SK-N-SH treated with all-trans-retinoic acid at 6 μM for 48 hours (cell line): ENCODE measurements at regions not wholly inside any gene's neighbourhood (a gene's known extent, or its start where the extent isn't known, plus 50 kb on each side); places are given as distances from the start of the nearest gene placed in this dataset.

Source experiments
- ATAC-seq: fragments of 200-7000 bp; cut with Tn5 transposase; 3 replicates; pipeline ENCODE4 v1.9.1; 2020; ENCODE audit warnings: mild to moderate bottlenecking, moderate library complexity
- ARNTL ChIP-seq: fragments of 450-650 bp; formaldehyde crosslinking; IDR thresholded peaks from 2 replicates; pipeline ENCODE4 v1.5.0; 2020; ENCODE audit warnings: low read depth, mild to moderate bottlenecking, moderate library complexity, borderline replicate concordance
- BACH2 ChIP-seq: fragments of 250-450 bp; sonication (Bioruptor Pico); IDR thresholded peaks from 2 replicates; pipeline ENCODE4 v1.9.0; 2021; ENCODE audit warnings: mild to moderate bottlenecking, borderline replicate concordance
- CSRNP3 ChIP-seq: fragments of 250-450 bp; sonication (Bioruptor Pico); IDR thresholded peaks from 2 replicates; pipeline ENCODE4 v1.5.1; 2021; ENCODE audit warnings: mild to moderate bottlenecking, moderate library complexity
- GLIS3 ChIP-seq: fragments of 250-450 bp; sonication (Bioruptor Pico); IDR thresholded peaks from 2 replicates; pipeline ENCODE4 v1.5.0; 2020; ENCODE audit warnings: mild to moderate bottlenecking, moderate library complexity
- ISL1 ChIP-seq: fragments of 250-450 bp; sonication (Bioruptor Pico); IDR thresholded peaks from 2 replicates; pipeline ENCODE4 v2.1.2; 2022; ENCODE audit warnings: mild to moderate bottlenecking, moderate library complexity
- OSR1 ChIP-seq: fragments of 250-450 bp; sonication (Bioruptor Pico); IDR thresholded peaks from 2 replicates; pipeline ENCODE4 v1.8.0; 2022; ENCODE audit warnings: moderate library complexity, mild to moderate bottlenecking, inconsistent platforms
- PATZ1 ChIP-seq: fragments of 250-450 bp; sonication (Bioruptor Pico); IDR thresholded peaks from 2 replicates; pipeline ENCODE4 v1.8.0; 2020; ENCODE audit warnings: mild to moderate bottlenecking, moderate library complexity, borderline replicate concordance
- POU6F1 ChIP-seq: fragments of 250-450 bp; sonication (Bioruptor Pico); IDR thresholded peaks from 2 replicates; pipeline ENCODE4 v1.8.0; 2021; ENCODE audit warnings: low read depth, mild to moderate bottlenecking, moderate library complexity, borderline replicate concordance
- RARB ChIP-seq: fragments of 250-450 bp; sonication (Bioruptor Pico); IDR thresholded peaks from 2 replicates; pipeline ENCODE4 v1.8.0; 2021; ENCODE audit warnings: mild to moderate bottlenecking, moderate library complexity
- SNAI2 ChIP-seq: fragments of 250-450 bp; sonication (Bioruptor Pico); IDR thresholded peaks from 2 replicates; pipeline ENCODE4 v1.5.0; 2020; ENCODE audit warnings: mild to moderate bottlenecking, moderate library complexity
- TCF4 ChIP-seq: fragments of 250-450 bp; sonication (Bioruptor Pico); IDR thresholded peaks from 2 replicates; pipeline ENCODE4 v1.8.0; 2021; ENCODE audit warnings: mild to moderate bottlenecking, moderate library complexity, borderline replicate concordance
- TSHZ2 ChIP-seq: fragments of 250-450 bp; sonication (Bioruptor Pico); IDR thresholded peaks from 2 replicates; pipeline ENCODE4 v1.5.0; 2020; ENCODE audit warnings: mild to moderate bottlenecking, moderate library complexity
- ZC3H10 ChIP-seq: fragments of 250-450 bp; sonication (Bioruptor Pico); IDR thresholded peaks from 2 replicates; pipeline ENCODE4 v1.5.1; 2021; ENCODE audit warnings: mild to moderate bottlenecking, moderate library complexity
- ZFP3 ChIP-seq: fragments of 250-450 bp; sonication (Bioruptor Pico); IDR thresholded peaks from 2 replicates; pipeline ENCODE4 v1.5.0; 2020; ENCODE audit warnings: mild to moderate bottlenecking, moderate library complexity
- ZFP30 ChIP-seq: fragments of 450-650 bp; formaldehyde crosslinking; IDR thresholded peaks from 2 replicates; pipeline ENCODE4 v1.5.0; 2022; ENCODE audit warnings: mild to moderate bottlenecking, moderate library complexity
- ZNF70 ChIP-seq: fragments of 450-650 bp; formaldehyde crosslinking; IDR thresholded peaks from 2 replicates; pipeline ENCODE4 v1.5.0; 2020; ENCODE audit warnings: mild to moderate bottlenecking, moderate library complexity
- ZNF8 ChIP-seq: fragments of 450-650 bp; formaldehyde crosslinking; IDR thresholded peaks from 2 replicates; pipeline ENCODE4 v1.5.0; 2020; ENCODE audit warnings: mild to moderate bottlenecking, moderate library complexity

GRCh38 chr1:106621853-106622252 lies 434.6 kb upstream of the PRMT6 start:
- no peak for ATAC-seq

GRCh38 chr1:106637566-106637965 lies 418.9 kb upstream of the PRMT6 start:
- no peak for TF ChIP-seq TCF4 (CRISPR knock-in tag)
- TF ChIP-seq GLIS3 (CRISPR knock-in tag), result no peak
- ATAC-seq, result no peak

More at GRCh38 chr1:106621853-106622252, 434.6 kb upstream of the PRMT6 start:
- TF ChIP-seq CSRNP3 (CRISPR knock-in tag), result no peak
- no peak for TF ChIP-seq POU6F1 (CRISPR knock-in tag)
- TF ChIP-seq GLIS3 (CRISPR knock-in tag), result no peak
- no peak for TF ChIP-seq OSR1
- TF ChIP-seq SNAI2 (CRISPR knock-in tag), result no peak

- no peak for TF ChIP-seq PATZ1
- no peak for TF ChIP-seq ZFP3 (CRISPR knock-in tag)
- TF ChIP-seq TSHZ2, result no peak
- no peak for TF ChIP-seq ZNF8
- no peak for TF ChIP-seq ZNF70 (CRISPR knock-in tag)
- TF ChIP-seq BACH2 (CRISPR knock-in tag), result no peak
- TF ChIP-seq, all 23 proteins: peak for 0
- ATAC-seq, result no peak
These were observed 410.2 kb upstream of the PRMT6 start for GRCh38 chr1:106646261-106646784.

- ATAC-seq, result no peak
- TF ChIP-seq POU6F1 (CRISPR knock-in tag) (no peak), GLIS3 (CRISPR knock-in tag) (no peak), PATZ1 (no peak), TSHZ2 (no peak), ZC3H10 (CRISPR knock-in tag) (no peak), RARB (no peak), ZFP30 (CRISPR knock-in tag) (no peak), BACH2 (CRISPR knock-in tag) (no peak), ISL1 (CRISPR knock-in tag) (no peak), ZNF8 (no peak), OSR1 (no peak), ARNTL (no peak), SNAI2 (CRISPR knock-in tag) (no peak), CSRNP3 (CRISPR knock-in tag) (no peak)
These were observed 409.7 kb upstream of the PRMT6 start for GRCh38 chr1:106646816-106647215.
